Right lobe of liver (tissue), 6 donors: ENCODE measurements at regions not wholly inside any gene's neighbourhood (a gene's known extent, or its start where the extent isn't known, plus 50 kb on each side); places are given as distances from the start of the nearest gene placed in this dataset.
"Not testable (repeated sequence)": the region's sequence is repeated elsewhere in the genome, so short reads cannot be mapped to it uniquely, and the experiment has no call there.

Experiments
- ATAC-seq, 4 donors: fragments of 200-7000 bp; cut with Tn5 transposase; one replicate each; pipeline ENCODE4 v1.9.1; 2020; ENCODE audit warnings: mild to moderate bottlenecking in 4 of 4, moderate library complexity in 4 of 4
- DNase-seq, 3 donors: peaks; one replicate each; pipeline ENCODE4 v3.0.0-alpha.2; 2020
- H3K27ac ChIP-seq, 3 donors: fragments of 200-600 bp; one replicate each; pipeline ENCODE4 v1.8.0; 2022
- H3K27me3 ChIP-seq, 2 donors: fragments of 200-600 bp; one replicate each; pipeline ENCODE4 v1.8.0; 2022
- H3K36me3 ChIP-seq, 4 donors: fragments of 200-600 bp; sonication (generic) in 1 of 4; one replicate each; pipeline versions ENCODE4 v1.5.1 to v1.8.0; 2017 to 2022; ENCODE audit warnings: control low read depth in 1 of 4
- H3K4me1 ChIP-seq, 4 donors: fragments of 200-600 bp; sonication (generic) in 1 of 4; one replicate each; pipeline versions ENCODE4 v1.5.1 to v1.8.0; 2017 to 2022; ENCODE audit warnings: control low read depth in 1 of 4
- H3K4me3 ChIP-seq, 3 donors: fragments of 200-600 bp; one replicate each; pipeline ENCODE4 v1.8.0; 2022
- H3K9me3 ChIP-seq, 4 donors: fragments of 200-600 bp; sonication (generic) in 1 of 4; one replicate each; pipeline versions ENCODE4 v1.5.1 to v1.8.0; 2017 to 2022; ENCODE audit warnings: control low read depth in 1 of 4
- POLR2A ChIP-seq: fragments of 450-650 bp; IDR thresholded peaks from one replicate; pipeline ENCODE4 v1.6.1; 2017; ENCODE audit warnings: antibody characterized with exemption, mild to moderate bottlenecking
- WGBS: methylation state at CpG from one replicate; pipeline ENCODE4 v1.1.6; 2018; ENCODE audit warnings: low coverage, low lambda C conversion rate; ENCODE audit not compliant: insufficient coverage; ENCODE audit errors: missing lambda C conversion rate; 5-methylcytosine and 5-hydroxymethylcytosine counted together
- intact Hi-C, 2 donors: fragments of 100-400 bp; cut with DNase I; formaldehyde crosslinking; loops; one replicate each; pipeline versions ENCODE4 v1.11.2 to v1.14.1; 2022
- TF ChIP-seq, protein P1 (sequence below), 4 donors: fragments of 200-600 bp in 3 of 4; fragments of 450-650 bp in 1 of 4; IDR thresholded peaks; one replicate each; pipeline versions ENCODE4 v1.5.1 to v1.8.0; 2016 to 2022; ENCODE audit warnings: antibody characterized with exemption in 4 of 4, mild to moderate bottlenecking in 2 of 4
- donor health status: DM: no; HTN: yes; CAD: no.
- donor health status: DM: no; HTN: no; CAD: no.
- donor health status: DM: no; HTN: no; CAD: no.
- donor health status: DM: no; HTN: yes; CAD: no.
- donor health status: DM: no; HTN: yes; CAD: no.

DNA sequence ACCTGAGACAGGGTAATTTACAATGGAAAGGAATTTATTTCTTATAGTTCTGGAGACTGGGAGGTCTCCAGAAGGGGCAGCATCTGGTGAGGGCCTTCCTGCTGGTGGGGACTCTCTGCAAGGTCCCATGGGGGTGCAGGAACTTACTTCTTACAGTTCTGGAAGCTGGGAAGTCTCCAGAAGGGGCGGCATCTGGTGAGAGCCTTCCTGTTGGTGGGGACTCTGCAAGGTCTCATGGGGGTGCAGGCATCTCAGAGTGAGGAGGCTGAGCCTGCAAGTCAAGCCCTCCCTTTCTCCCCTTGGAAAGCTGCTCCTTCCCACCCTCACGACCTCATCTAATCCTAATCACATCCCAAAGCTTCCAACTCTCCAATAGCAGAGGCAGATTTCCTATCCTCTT, 157.4 kb downstream of the FOXL1 start:
- Histone ChIP-seq H3K27me3 (no peaks in the 10 kb centered on the region), H3K4me3 (no peak overlapping the region), H3K4me1 (no peaks in the 10 kb centered on the region), H3K9me3 (no peaks in the 10 kb centered on the region), H3K36me3 (no peaks in the 10 kb centered on the region), H3K27ac (no peak overlapping the region)
- DNase-seq, result no peak
- WGBS, result 0% methylated on average over 1 of the region's 2 CpGs
- TF ChIP-seq POLR2A, result no peak
- TF ChIP-seq, protein P1, sequence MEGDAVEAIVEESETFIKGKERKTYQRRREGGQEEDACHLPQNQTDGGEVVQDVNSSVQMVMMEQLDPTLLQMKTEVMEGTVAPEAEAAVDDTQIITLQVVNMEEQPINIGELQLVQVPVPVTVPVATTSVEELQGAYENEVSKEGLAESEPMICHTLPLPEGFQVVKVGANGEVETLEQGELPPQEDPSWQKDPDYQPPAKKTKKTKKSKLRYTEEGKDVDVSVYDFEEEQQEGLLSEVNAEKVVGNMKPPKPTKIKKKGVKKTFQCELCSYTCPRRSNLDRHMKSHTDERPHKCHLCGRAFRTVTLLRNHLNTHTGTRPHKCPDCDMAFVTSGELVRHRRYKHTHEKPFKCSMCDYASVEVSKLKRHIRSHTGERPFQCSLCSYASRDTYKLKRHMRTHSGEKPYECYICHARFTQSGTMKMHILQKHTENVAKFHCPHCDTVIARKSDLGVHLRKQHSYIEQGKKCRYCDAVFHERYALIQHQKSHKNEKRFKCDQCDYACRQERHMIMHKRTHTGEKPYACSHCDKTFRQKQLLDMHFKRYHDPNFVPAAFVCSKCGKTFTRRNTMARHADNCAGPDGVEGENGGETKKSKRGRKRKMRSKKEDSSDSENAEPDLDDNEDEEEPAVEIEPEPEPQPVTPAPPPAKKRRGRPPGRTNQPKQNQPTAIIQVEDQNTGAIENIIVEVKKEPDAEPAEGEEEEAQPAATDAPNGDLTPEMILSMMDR (IDR thresholded peaks at IDR 0.05), result no peak
- no peak for ATAC-seq
- intact Hi-C loops, result no loop called here

DNA sequence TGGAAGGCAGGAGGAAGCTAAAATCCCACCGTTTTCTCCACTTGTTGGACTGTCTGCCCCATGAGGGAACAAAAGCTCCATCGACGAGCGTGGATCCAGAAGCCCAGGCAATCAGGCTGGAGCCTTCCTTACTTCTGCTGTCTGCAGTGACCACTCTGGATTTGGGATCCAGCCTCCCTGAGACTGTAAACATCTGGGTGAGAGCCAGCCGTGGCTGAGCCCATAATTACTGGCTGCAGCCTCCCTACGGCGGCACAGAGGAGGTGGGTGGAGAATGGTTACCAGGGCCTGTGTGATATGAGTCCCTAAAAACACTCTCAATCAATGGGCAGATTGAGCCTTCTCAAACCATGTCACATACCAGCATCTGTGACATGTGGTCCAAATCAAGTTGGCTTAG, 158.2 kb downstream of the FOXL1 start:
- intact Hi-C loops, result no loop called here
- Histone ChIP-seq H3K4me1 (no peaks in the 10 kb centered on the region), H3K27ac (no peak overlapping the region), H3K9me3 (no peaks in the 10 kb centered on the region), H3K36me3 (no peaks in the 10 kb centered on the region), H3K4me3 (no peak overlapping the region), H3K27me3 (no peaks in the 10 kb centered on the region)
- no CpG with 5 or more reads among the region's 7 CpGs for WGBS
- TF ChIP-seq POLR2A, result no peak
- TF ChIP-seq, protein P1 (IDR thresholded peaks at IDR 0.05), result no peak
- ATAC-seq (no peak), DNase-seq (no peak)

DNA sequence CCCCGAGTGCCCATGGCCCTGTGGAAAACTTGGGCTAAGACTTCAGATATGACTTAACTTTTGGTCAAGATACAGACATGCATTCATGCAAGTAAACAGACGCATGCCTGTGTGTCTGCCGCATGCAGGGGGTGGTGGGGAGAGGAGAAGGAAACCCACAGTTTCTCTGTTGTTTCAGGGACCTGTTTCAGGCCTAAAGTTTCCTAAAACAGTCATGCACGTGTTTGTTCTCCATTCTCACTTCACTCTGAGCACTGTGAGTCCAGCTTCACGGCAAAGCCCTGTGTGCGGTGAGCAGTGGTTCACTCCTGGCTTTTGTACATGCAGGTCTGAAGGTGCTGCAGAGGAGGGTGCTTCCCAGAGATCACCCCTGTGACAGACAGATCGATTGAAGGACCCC, 158.7 kb downstream of the FOXL1 start:
- H3K27me3 ChIP-seq, result no peaks in the 10 kb centered on the region
- 55% methylated on average over 6 of the region's 7 CpGs for WGBS
- no peak for DNase-seq
- H3K4me1 ChIP-seq, result no peaks in the 10 kb centered on the region
- intact Hi-C loops, result no loop called here
- no peak overlapping the region for H3K27ac ChIP-seq
- ATAC-seq, result no peak
- H3K4me3 ChIP-seq, result no peak overlapping the region
- TF ChIP-seq, protein P1 (IDR thresholded peaks at IDR 0.05), result no peak
- no peak for TF ChIP-seq POLR2A
- no peaks in the 10 kb centered on the region for H3K9me3 ChIP-seq
- no peaks in the 10 kb centered on the region for H3K36me3 ChIP-seq

DNA sequence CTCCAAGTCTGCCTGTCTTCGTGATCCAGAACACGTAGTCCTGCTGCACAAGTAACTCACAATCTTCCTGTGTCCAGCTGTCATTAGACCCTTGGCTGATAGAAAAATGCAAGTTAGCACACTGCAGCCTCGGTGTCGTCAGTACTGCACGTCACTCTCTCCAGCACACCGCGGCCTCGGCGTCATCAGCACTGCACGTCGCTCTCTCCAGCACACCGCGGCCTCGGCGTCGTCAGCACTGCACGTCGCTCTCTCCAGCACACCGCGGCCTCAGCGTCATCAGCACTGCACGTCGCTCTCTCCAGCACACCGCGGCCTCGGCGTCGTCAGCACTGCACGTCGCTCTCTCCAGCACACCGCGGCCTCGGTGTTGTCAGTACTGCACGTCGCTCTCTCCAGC, 160.0 kb downstream of the FOXL1 start:
- H3K4me3 ChIP-seq, DNase-seq, H3K27me3 ChIP-seq, intact Hi-C loops, H3K27ac ChIP-seq, H3K36me3 ChIP-seq, H3K4me1 ChIP-seq, ATAC-seq, H3K9me3 ChIP-seq: not testable (repeated sequence)
- 79% methylated on average over 15 of the region's 35 CpGs for WGBS

DNA sequence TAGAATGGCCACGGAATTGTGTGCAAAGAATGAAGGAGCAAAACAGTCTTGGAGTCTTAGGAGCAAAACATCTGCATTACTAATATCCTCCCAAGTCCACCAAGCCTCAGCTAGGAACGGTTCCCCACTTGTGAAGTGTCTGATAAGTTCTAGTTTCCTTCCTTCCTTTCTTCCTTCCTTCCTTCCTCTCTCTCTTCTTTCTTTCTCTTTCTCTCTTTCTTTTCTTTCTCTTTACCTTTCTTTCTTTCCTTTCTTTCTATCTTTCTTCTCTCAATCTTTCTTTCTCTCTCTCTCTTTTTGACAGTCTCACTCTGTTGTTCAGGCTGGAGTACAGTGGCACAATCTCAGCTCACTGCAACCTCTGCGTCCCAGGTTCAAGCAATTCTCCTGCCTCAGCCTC, 160.8 kb downstream of the FOXL1 start:
- 38% methylated on average over 3 of the region's 3 CpGs for WGBS
- H3K27me3 ChIP-seq, result no peaks in the 10 kb centered on the region

More for the DNA sequence above, 160.8 kb downstream of the FOXL1 start:
- H3K27ac ChIP-seq, result no peak overlapping the region
- no peak for TF ChIP-seq POLR2A
- TF ChIP-seq, protein P1 (IDR thresholded peaks at IDR 0.05), result no peak
- H3K36me3 ChIP-seq, result no peaks in the 10 kb centered on the region
- intact Hi-C loops, result no loop called here
- no peaks in the 10 kb centered on the region for H3K9me3 ChIP-seq
- ATAC-seq, result no peak
- no peak overlapping the region for H3K4me3 ChIP-seq
- H3K4me1 ChIP-seq, result no peaks in the 10 kb centered on the region
- DNase-seq, result no peak
